ENCODE measurements at regions not wholly inside any gene's neighbourhood (a gene's known extent, or its start where the extent isn't known, plus 50 kb on each side); places are given as distances from the start of the nearest gene placed in this dataset.

- H3K4me2 ChIP-seq (ENCODE audit: low read length, poor library complexity, severe bottlenecking), result no peak overlapping the region
- no peak overlapping the region for H3K27ac ChIP-seq (ENCODE audit: low read length, poor library complexity, severe bottlenecking)
- H4K91ac ChIP-seq (ENCODE audit: low read length), result no peak overlapping the region
- no peak overlapping the region for H2AFZ ChIP-seq (ENCODE audit: low read depth, low read length)
- no peak overlapping the region for H2BK15ac ChIP-seq (ENCODE audit: low read depth, poor library complexity, severe bottlenecking)
- 87% methylated on average over 5 of the region's 5 CpGs for WGBS
- H2BK12ac ChIP-seq (ENCODE audit: low read length in 2 of 2), result no peak overlapping the region
- H3K79me1 ChIP-seq (replicated peaks; ENCODE audit: low read length, poor library complexity, severe bottlenecking), result no peaks in the 10 kb centered on the region
- no peaks in the 10 kb centered on the region for H3K36me3 ChIP-seq (ENCODE audit: control insufficient read depth in 1 of 2, insufficient read depth in 2 of 2, low read depth in 1 of 2, low read length in 2 of 2)
- H2AK5ac ChIP-seq (ENCODE audit: low read length, severe bottlenecking), result no peak overlapping the region
- no peak overlapping the region for H3K14ac ChIP-seq (ENCODE audit: low read length in 2 of 2)
- H2BK5ac ChIP-seq (ENCODE audit: low read depth, low read length, poor library complexity, severe bottlenecking), result no peak overlapping the region
- H3K23ac ChIP-seq (ENCODE audit: low read length in 2 of 2), result no peak overlapping the region
- no peak overlapping the region for H2BK120ac ChIP-seq (ENCODE audit: low read depth, low read length)
- no peak for DNase-seq
- H3K4me3 ChIP-seq (ENCODE audit: insufficient read depth in 1 of 2, low read depth in 1 of 2, low read length in 2 of 2), result no peak overlapping the region
- H4K8ac ChIP-seq (ENCODE audit: low read length), result no peak overlapping the region
- H3K4ac ChIP-seq (ENCODE audit: low read depth in 1 of 2, low read length in 2 of 2), result no peak overlapping the region
- no peak overlapping the region for H3K18ac ChIP-seq (ENCODE audit: low read depth in 1 of 2, low read length in 2 of 2)
- no peaks in the 10 kb centered on the region for H3K27me3 ChIP-seq (ENCODE audit: control insufficient read depth in 1 of 2, insufficient read depth in 1 of 2, low read length in 2 of 2)
- H3K9ac ChIP-seq (ENCODE audit: low read length), result no peak overlapping the region
- H3K9me3 ChIP-seq (ENCODE audit: control insufficient read depth, low read length), result peaks cover 4% of the 10 kb centered on the region
- H3K4me1 ChIP-seq (ENCODE audit: control insufficient read depth, insufficient read depth, low read depth, low read length), result no peaks in the 10 kb centered on the region
Observed at GRCh38 chr3:95123104-95123503, 1060.2 kb downstream of the NSUN3 start.

- Histone ChIP-seq H3K36me3 (ENCODE audit: control insufficient read depth in 1 of 2, insufficient read depth in 2 of 2, low read depth in 1 of 2, low read length in 2 of 2) (no peaks in the 10 kb centered on the region), H2AFZ (ENCODE audit: low read depth, low read length) (no peak overlapping the region), H3K23ac (ENCODE audit: low read length in 2 of 2) (no peak overlapping the region), H3K9me3 (ENCODE audit: control insufficient read depth, low read length) (no peaks in the 10 kb centered on the region), H2AK5ac (ENCODE audit: low read length, severe bottlenecking) (no peak overlapping the region), H3K27me3 (ENCODE audit: control insufficient read depth in 1 of 2, insufficient read depth in 1 of 2, low read length in 2 of 2) (no peaks in the 10 kb centered on the region), H4K8ac (ENCODE audit: low read length) (no peak overlapping the region), H3K4me3 (ENCODE audit: insufficient read depth in 1 of 2, low read depth in 1 of 2, low read length in 2 of 2) (no peak overlapping the region), H3K79me1 (replicated peaks; ENCODE audit: low read length, poor library complexity, severe bottlenecking) (no peaks in the 10 kb centered on the region), H3K9ac (ENCODE audit: low read length) (no peak overlapping the region), H2BK5ac (ENCODE audit: low read depth, low read length, poor library complexity, severe bottlenecking) (no peak overlapping the region), H2BK120ac (ENCODE audit: low read depth, low read length) (no peak overlapping the region), H2BK12ac (ENCODE audit: low read length in 2 of 2) (no peak overlapping the region), H3K4me2 (ENCODE audit: low read length, poor library complexity, severe bottlenecking) (no peak overlapping the region), H3K14ac (ENCODE audit: low read length in 2 of 2) (no peak overlapping the region), H3K4ac (ENCODE audit: low read depth in 1 of 2, low read length in 2 of 2) (no peak overlapping the region), H2BK15ac (ENCODE audit: low read depth, poor library complexity, severe bottlenecking) (no peak overlapping the region), H3K18ac (ENCODE audit: low read depth in 1 of 2, low read length in 2 of 2) (no peak overlapping the region), H3K27ac (ENCODE audit: low read length, poor library complexity, severe bottlenecking) (peak overlapping the region; percentile 28), H4K91ac (ENCODE audit: low read length) (no peak overlapping the region), H3K4me1 (ENCODE audit: control insufficient read depth, insufficient read depth, low read depth, low read length) (no peaks in the 10 kb centered on the region)
- DNase-seq, result peak; percentile 5
- 80% methylated on average over 2 of the region's 3 CpGs for WGBS
Observed at GRCh38 chr3:95134693-95135413, 1072.0 kb downstream of the NSUN3 start.

- Histone ChIP-seq H2AK5ac (ENCODE audit: low read length, severe bottlenecking) (no peak overlapping the region), H2BK12ac (ENCODE audit: low read length in 2 of 2) (no peak overlapping the region), H3K23ac (ENCODE audit: low read length in 2 of 2) (no peak overlapping the region), H3K4me1 (ENCODE audit: control insufficient read depth, insufficient read depth, low read depth, low read length) (no peaks in the 10 kb centered on the region), H2AFZ (ENCODE audit: low read depth, low read length) (no peak overlapping the region), H3K4ac (ENCODE audit: low read depth in 1 of 2, low read length in 2 of 2) (no peak overlapping the region), H2BK5ac (ENCODE audit: low read depth, low read length, poor library complexity, severe bottlenecking) (no peak overlapping the region), H3K4me2 (ENCODE audit: low read length, poor library complexity, severe bottlenecking) (no peak overlapping the region), H3K27ac (ENCODE audit: low read length, poor library complexity, severe bottlenecking) (no peak overlapping the region), H3K36me3 (ENCODE audit: control insufficient read depth in 1 of 2, insufficient read depth in 2 of 2, low read depth in 1 of 2, low read length in 2 of 2) (no peaks in the 10 kb centered on the region), H4K91ac (ENCODE audit: low read length) (no peak overlapping the region), H3K9me3 (ENCODE audit: control insufficient read depth, low read length) (no peaks in the 10 kb centered on the region), H4K8ac (ENCODE audit: low read length) (no peak overlapping the region), H3K4me3 (ENCODE audit: insufficient read depth in 1 of 2, low read depth in 1 of 2, low read length in 2 of 2) (no peak overlapping the region), H3K79me1 (replicated peaks; ENCODE audit: low read length, poor library complexity, severe bottlenecking) (no peaks in the 10 kb centered on the region), H3K27me3 (ENCODE audit: control insufficient read depth in 1 of 2, insufficient read depth in 1 of 2, low read length in 2 of 2) (no peaks in the 10 kb centered on the region), H3K18ac (ENCODE audit: low read depth in 1 of 2, low read length in 2 of 2) (no peak overlapping the region), H2BK120ac (ENCODE audit: low read depth, low read length) (no peak overlapping the region), H3K14ac (ENCODE audit: low read length in 2 of 2) (no peak overlapping the region), H2BK15ac (ENCODE audit: low read depth, poor library complexity, severe bottlenecking) (no peak overlapping the region), H3K9ac (ENCODE audit: low read length) (no peak overlapping the region)
- no peak for DNase-seq
- 92% methylated on average over 3 of the region's 3 CpGs for WGBS
Observed at GRCh38 chr3:95148107-95148506, 1085.2 kb downstream of the NSUN3 start.

GRCh38 chr3:95151590-95151989 is 1088.7 kb downstream of the NSUN3 start:
- Histone ChIP-seq H3K27me3 (ENCODE audit: control insufficient read depth in 1 of 2, insufficient read depth in 1 of 2, low read length in 2 of 2) (no peaks in the 10 kb centered on the region), H3K4me3 (ENCODE audit: insufficient read depth in 1 of 2, low read depth in 1 of 2, low read length in 2 of 2) (no peak overlapping the region), H2BK12ac (ENCODE audit: low read length in 2 of 2) (no peak overlapping the region), H3K79me1 (replicated peaks; ENCODE audit: low read length, poor library complexity, severe bottlenecking) (no peaks in the 10 kb centered on the region), H2BK15ac (ENCODE audit: low read depth, poor library complexity, severe bottlenecking) (no peak overlapping the region), H3K27ac (ENCODE audit: low read length, poor library complexity, severe bottlenecking) (no peak overlapping the region), H3K36me3 (ENCODE audit: control insufficient read depth in 1 of 2, insufficient read depth in 2 of 2, low read depth in 1 of 2, low read length in 2 of 2) (no peaks in the 10 kb centered on the region), H3K9ac (ENCODE audit: low read length) (no peak overlapping the region), H2AK5ac (ENCODE audit: low read length, severe bottlenecking) (no peak overlapping the region), H3K14ac (ENCODE audit: low read length in 2 of 2) (no peak overlapping the region), H3K18ac (ENCODE audit: low read depth in 1 of 2, low read length in 2 of 2) (no peak overlapping the region), H3K4ac (ENCODE audit: low read depth in 1 of 2, low read length in 2 of 2) (no peak overlapping the region), H2BK120ac (ENCODE audit: low read depth, low read length) (no peak overlapping the region), H2BK5ac (ENCODE audit: low read depth, low read length, poor library complexity, severe bottlenecking) (no peak overlapping the region), H3K4me2 (ENCODE audit: low read length, poor library complexity, severe bottlenecking) (no peak overlapping the region), H4K8ac (ENCODE audit: low read length) (no peak overlapping the region), H3K4me1 (ENCODE audit: control insufficient read depth, insufficient read depth, low read depth, low read length) (no peaks in the 10 kb centered on the region), H3K9me3 (ENCODE audit: control insufficient read depth, low read length) (no peaks in the 10 kb centered on the region), H2AFZ (ENCODE audit: low read depth, low read length) (no peak overlapping the region), H3K23ac (ENCODE audit: low read length in 2 of 2) (no peak overlapping the region), H4K91ac (ENCODE audit: low read length) (no peak overlapping the region)
- 62% methylated on average over 1 of the region's 2 CpGs for WGBS
- DNase-seq, result no peak
